ENCODE measurements at regions not wholly inside any gene's neighbourhood (a gene's known extent, or its start where the extent isn't known, plus 50 kb on each side); places are given as distances from the start of the nearest gene placed in this dataset.

DNA sequence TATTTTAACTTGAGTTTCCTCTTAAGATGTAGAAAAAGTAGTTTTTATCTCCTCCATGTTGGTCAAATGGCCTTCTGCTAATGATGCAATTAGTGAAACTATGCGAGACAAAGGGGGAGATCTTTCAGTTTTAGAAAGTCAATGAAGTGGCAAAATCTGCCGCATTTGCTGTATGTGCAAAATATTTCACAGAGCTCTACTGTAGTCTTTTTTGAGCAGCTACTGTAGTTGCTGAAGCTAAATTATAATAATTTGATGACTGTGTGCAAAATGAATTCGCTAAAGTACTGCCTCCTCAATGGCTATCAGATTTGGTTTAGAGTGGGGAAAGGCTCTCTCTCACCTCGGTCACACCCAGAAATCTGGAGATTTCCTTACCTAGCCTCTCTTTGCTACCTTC lies 267.6 kb upstream of the ZFP64 start:
- TF ChIP-seq TAF1 (IDR thresholded peaks at IDR 0.05; ENCODE audit: borderline replicate concordance, low read depth, low read length) (no peak), POLR2A (IDR thresholded peaks at IDR 0.05; ENCODE audit: low read depth, low read length) (no peak), POLR2AphosphoS5 (IDR thresholded peaks at IDR 0.05; ENCODE audit: low read depth, low read length) (no peak)

Measured in GM12892 (cell line).